Liver (tissue), 8 donors: ENCODE measurements at regions not wholly inside any gene's neighbourhood (a gene's known extent, or its start where the extent isn't known, plus 50 kb on each side); places are given as distances from the start of the nearest gene placed in this dataset.

Experiments
- DNase-seq: peaks from one replicate; pipeline ENCODE4 v3.0.0-alpha.2; 2017; ENCODE audit warnings: low spot score
- H3K27ac ChIP-seq, 2 donors: one replicate each; pipeline ENCODE4 v1.7.0; 2013; ENCODE audit warnings: inconsistent platforms in 2 of 2, low read length in 2 of 2, control low read depth in 1 of 2, low read depth in 1 of 2, mild to moderate bottlenecking in 1 of 2
- H3K27me3 ChIP-seq, 4 donors: one replicate each; pipeline versions ENCODE4 v1.6.1 to v1.7.0; 2013; ENCODE audit warnings: low read length in 3 of 4, inconsistent platforms in 1 of 4, mild to moderate bottlenecking in 1 of 4, moderate library complexity in 1 of 4; ENCODE audit not compliant: control insufficient read depth in 4 of 4, insufficient read depth in 4 of 4
- H3K36me3 ChIP-seq, 4 donors: one replicate each; pipeline versions ENCODE4 v1.6.1 to v1.7.0; 2013; ENCODE audit warnings: low read length in 3 of 4, mild to moderate bottlenecking in 3 of 4, low read depth in 1 of 4, moderate library complexity in 1 of 4; ENCODE audit not compliant: control insufficient read depth in 4 of 4, insufficient read depth in 3 of 4
- H3K4me1 ChIP-seq, 4 donors: one replicate each; pipeline versions ENCODE4 v1.6.1 to v1.7.0; 2013; ENCODE audit warnings: low read length in 3 of 4, mild to moderate bottlenecking in 3 of 4, moderate library complexity in 1 of 4; ENCODE audit not compliant: control insufficient read depth in 4 of 4, insufficient read depth in 4 of 4
- H3K4me3 ChIP-seq, 3 donors: one replicate each; pipeline versions ENCODE4 v1.6.1 to v1.7.0; 2013; ENCODE audit warnings: low read length in 3 of 3, control low read depth in 1 of 3, low read depth in 1 of 3, mild to moderate bottlenecking in 1 of 3
- H3K9ac ChIP-seq, 2 donors: one replicate each; pipeline ENCODE4 v1.7.0; 2013; ENCODE audit warnings: low read length in 2 of 2, mild to moderate bottlenecking in 2 of 2, moderate library complexity in 2 of 2, control low read depth in 1 of 2, low read depth in 1 of 2
- H3K9me3 ChIP-seq, 4 donors: one replicate each; pipeline versions ENCODE4 v1.6.1 to v1.7.0; 2013; ENCODE audit warnings: low read length in 3 of 4; ENCODE audit not compliant: control insufficient read depth in 4 of 4
- EGR1 ChIP-seq, 2 donors: IDR thresholded peaks; 2 replicates each; pipeline ENCODE4 v1.6.1; 2016 to 2018; ENCODE audit warnings: antibody characterized with exemption in 2 of 2, low read depth in 2 of 2
- FOXA1 ChIP-seq: IDR thresholded peaks from 2 replicates; pipeline ENCODE4 v1.6.1; 2016; ENCODE audit warnings: antibody characterized with exemption
- FOXA2 ChIP-seq: IDR thresholded peaks from 2 replicates; pipeline ENCODE4 v1.6.1; 2016; ENCODE audit warnings: antibody characterized with exemption
- GABPA ChIP-seq, 2 donors: IDR thresholded peaks in 1 of 2; conservative IDR thresholded peaks in 1 of 2; 2 replicates each; pipeline ENCODE4 v1.6.1; 2016; ENCODE audit warnings: antibody characterized with exemption in 2 of 2, mild to moderate bottlenecking in 1 of 2, moderate library complexity in 1 of 2
- HNF4G ChIP-seq: IDR thresholded peaks from 2 replicates; pipeline ENCODE4 v1.6.1; 2016; ENCODE audit warnings: antibody characterized with exemption
- JUND ChIP-seq, 2 donors: IDR thresholded peaks; 2 replicates each; pipeline ENCODE4 v1.6.1; 2016; ENCODE audit warnings: antibody characterized with exemption in 2 of 2
- NR2F2 ChIP-seq: IDR thresholded peaks from 2 replicates; pipeline ENCODE4 v1.6.1; 2016; ENCODE audit warnings: antibody characterized with exemption
- RXRA ChIP-seq, 2 donors: IDR thresholded peaks; 2 replicates each; pipeline ENCODE4 v1.6.1; 2017 to 2018; ENCODE audit warnings: antibody characterized with exemption in 2 of 2, mild to moderate bottlenecking in 1 of 2
- SP1 ChIP-seq: IDR thresholded peaks from 2 replicates; pipeline ENCODE4 v1.6.1; 2018; ENCODE audit warnings: antibody characterized with exemption, mild to moderate bottlenecking
- TAF1 ChIP-seq: conservative IDR thresholded peaks from 2 replicates; pipeline ENCODE4 v1.6.1; 2016; ENCODE audit warnings: antibody characterized with exemption, mild to moderate bottlenecking
- YY1 ChIP-seq: IDR thresholded peaks from 2 replicates; pipeline ENCODE4 v1.6.1; 2016; ENCODE audit warnings: antibody characterized with exemption, mild to moderate bottlenecking
- WGBS: extraction: QIAGEN DNeasy Blood & Tissue Kit; methylation state at CpG from one replicate; pipeline ENCODE4 v1.1.7; 2013; 5-methylcytosine and 5-hydroxymethylcytosine counted together
- TF ChIP-seq, protein P1 (sequence below): IDR thresholded peaks from 2 replicates; pipeline ENCODE4 v1.6.1; 2016; ENCODE audit warnings: antibody characterized with exemption, mild to moderate bottlenecking
- TF ChIP-seq, protein P2 (sequence below): IDR thresholded peaks from 2 replicates; pipeline ENCODE4 v1.6.1; 2016; ENCODE audit warnings: antibody characterized with exemption
- TF ChIP-seq, protein P3 (sequence below): fragments of 150-350 bp; IDR thresholded peaks from 2 replicates; pipeline ENCODE4 v1.5.1; 2017; ENCODE audit warnings: improper control_type of control experiment, low read depth, low read length; ENCODE audit not compliant: missing input control
- TF ChIP-seq, protein P4 (sequence below): IDR thresholded peaks from 2 replicates; pipeline ENCODE4 v1.6.1; 2016; ENCODE audit warnings: antibody characterized with exemption
- donor health status: healthy.
- donor health status: healthy.
- donor health status: healthy.
- donor health status: healthy.
- donor health status: healthy.

DNA sequence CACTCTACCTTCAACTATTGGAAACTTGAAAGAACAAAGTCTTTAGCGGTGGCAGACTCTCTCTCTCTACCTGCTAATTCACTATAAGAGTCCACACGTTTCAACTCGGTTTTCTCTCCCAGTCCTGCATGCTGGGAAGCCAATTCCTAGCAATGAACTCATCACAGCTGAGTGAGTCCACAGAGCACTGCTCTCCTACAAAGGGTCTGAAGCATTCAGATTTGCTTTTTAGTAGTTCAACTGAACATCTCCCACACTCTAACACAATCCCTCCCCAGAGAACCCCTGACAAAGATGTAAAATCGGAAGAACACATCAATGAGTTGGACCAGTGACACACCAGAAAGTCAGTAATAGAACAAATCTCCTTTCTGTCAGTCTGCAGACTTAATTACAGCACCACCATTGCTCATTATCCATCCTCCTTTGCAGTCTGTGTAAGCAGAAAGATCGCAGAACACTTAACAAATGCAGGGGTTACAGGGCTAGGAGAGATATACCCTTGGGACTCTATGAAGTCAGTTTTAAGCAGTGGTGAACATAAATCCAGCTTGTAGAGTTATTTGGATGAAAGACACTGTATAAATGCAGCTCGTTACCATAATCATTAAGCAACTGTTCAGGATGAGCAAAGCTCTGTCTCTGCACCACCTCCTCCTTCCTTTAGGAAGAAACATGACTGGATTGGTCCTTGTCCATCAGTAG is 353.4 kb upstream of the GRIA1 start:
- peaks cover 0 to 1% (median 0%) of the 10 kb centered on the region in 4 donors for H3K27me3 ChIP-seq
- H3K4me1 ChIP-seq, result no peaks in the 10 kb centered on the region
- H3K9ac ChIP-seq, result no peak overlapping the region
- H3K36me3 ChIP-seq, result no peaks in the 10 kb centered on the region
- no peak for DNase-seq
- TF ChIP-seq EGR1 (IDR thresholded peaks at IDR 0.05; ENCODE audit: low read depth in 2 of 2) (no peak), GABPA (IDR thresholded peaks at IDR 0.05 in 1 of 2, conservative IDR thresholded peaks at IDR 0.05 in 1 of 2) (no peak), HNF4G (no peak), TAF1 (no peak), NR2F2 (no peak), RXRA (IDR thresholded peaks at IDR 0.05) (no peak), FOXA2 (no peak), JUND (IDR thresholded peaks at IDR 0.05) (no peak), YY1 (no peak), FOXA1 (no peak), SP1 (no peak)
- TF ChIP-seq, protein P1, sequence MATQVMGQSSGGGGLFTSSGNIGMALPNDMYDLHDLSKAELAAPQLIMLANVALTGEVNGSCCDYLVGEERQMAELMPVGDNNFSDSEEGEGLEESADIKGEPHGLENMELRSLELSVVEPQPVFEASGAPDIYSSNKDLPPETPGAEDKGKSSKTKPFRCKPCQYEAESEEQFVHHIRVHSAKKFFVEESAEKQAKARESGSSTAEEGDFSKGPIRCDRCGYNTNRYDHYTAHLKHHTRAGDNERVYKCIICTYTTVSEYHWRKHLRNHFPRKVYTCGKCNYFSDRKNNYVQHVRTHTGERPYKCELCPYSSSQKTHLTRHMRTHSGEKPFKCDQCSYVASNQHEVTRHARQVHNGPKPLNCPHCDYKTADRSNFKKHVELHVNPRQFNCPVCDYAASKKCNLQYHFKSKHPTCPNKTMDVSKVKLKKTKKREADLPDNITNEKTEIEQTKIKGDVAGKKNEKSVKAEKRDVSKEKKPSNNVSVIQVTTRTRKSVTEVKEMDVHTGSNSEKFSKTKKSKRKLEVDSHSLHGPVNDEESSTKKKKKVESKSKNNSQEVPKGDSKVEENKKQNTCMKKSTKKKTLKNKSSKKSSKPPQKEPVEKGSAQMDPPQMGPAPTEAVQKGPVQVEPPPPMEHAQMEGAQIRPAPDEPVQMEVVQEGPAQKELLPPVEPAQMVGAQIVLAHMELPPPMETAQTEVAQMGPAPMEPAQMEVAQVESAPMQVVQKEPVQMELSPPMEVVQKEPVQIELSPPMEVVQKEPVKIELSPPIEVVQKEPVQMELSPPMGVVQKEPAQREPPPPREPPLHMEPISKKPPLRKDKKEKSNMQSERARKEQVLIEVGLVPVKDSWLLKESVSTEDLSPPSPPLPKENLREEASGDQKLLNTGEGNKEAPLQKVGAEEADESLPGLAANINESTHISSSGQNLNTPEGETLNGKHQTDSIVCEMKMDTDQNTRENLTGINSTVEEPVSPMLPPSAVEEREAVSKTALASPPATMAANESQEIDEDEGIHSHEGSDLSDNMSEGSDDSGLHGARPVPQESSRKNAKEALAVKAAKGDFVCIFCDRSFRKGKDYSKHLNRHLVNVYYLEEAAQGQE, result no peak
- TF ChIP-seq, protein P2, sequence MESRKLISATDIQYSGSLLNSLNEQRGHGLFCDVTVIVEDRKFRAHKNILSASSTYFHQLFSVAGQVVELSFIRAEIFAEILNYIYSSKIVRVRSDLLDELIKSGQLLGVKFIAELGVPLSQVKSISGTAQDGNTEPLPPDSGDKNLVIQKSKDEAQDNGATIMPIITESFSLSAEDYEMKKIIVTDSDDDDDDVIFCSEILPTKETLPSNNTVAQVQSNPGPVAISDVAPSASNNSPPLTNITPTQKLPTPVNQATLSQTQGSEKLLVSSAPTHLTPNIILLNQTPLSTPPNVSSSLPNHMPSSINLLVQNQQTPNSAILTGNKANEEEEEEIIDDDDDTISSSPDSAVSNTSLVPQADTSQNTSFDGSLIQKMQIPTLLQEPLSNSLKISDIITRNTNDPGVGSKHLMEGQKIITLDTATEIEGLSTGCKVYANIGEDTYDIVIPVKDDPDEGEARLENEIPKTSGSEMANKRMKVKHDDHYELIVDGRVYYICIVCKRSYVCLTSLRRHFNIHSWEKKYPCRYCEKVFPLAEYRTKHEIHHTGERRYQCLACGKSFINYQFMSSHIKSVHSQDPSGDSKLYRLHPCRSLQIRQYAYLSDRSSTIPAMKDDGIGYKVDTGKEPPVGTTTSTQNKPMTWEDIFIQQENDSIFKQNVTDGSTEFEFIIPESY, result no peak
- TF ChIP-seq, protein P3, sequence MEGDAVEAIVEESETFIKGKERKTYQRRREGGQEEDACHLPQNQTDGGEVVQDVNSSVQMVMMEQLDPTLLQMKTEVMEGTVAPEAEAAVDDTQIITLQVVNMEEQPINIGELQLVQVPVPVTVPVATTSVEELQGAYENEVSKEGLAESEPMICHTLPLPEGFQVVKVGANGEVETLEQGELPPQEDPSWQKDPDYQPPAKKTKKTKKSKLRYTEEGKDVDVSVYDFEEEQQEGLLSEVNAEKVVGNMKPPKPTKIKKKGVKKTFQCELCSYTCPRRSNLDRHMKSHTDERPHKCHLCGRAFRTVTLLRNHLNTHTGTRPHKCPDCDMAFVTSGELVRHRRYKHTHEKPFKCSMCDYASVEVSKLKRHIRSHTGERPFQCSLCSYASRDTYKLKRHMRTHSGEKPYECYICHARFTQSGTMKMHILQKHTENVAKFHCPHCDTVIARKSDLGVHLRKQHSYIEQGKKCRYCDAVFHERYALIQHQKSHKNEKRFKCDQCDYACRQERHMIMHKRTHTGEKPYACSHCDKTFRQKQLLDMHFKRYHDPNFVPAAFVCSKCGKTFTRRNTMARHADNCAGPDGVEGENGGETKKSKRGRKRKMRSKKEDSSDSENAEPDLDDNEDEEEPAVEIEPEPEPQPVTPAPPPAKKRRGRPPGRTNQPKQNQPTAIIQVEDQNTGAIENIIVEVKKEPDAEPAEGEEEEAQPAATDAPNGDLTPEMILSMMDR, result no peak
- TF ChIP-seq, protein P4, sequence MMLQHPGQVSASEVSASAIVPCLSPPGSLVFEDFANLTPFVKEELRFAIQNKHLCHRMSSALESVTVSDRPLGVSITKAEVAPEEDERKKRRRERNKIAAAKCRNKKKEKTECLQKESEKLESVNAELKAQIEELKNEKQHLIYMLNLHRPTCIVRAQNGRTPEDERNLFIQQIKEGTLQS, result no peak
- H3K9me3 ChIP-seq, result no peaks in the 10 kb centered on the region
- no peak overlapping the region for H3K4me3 ChIP-seq
- no peak overlapping the region for H3K27ac ChIP-seq
- 46% methylated on average over 6 of the region's 6 CpGs for whole genome bisulfite sequencing
